ENCODE measurements at regions not wholly inside any gene's neighbourhood (a gene's known extent, or its start where the extent isn't known, plus 50 kb on each side); places are given as distances from the start of the nearest gene placed in this dataset.

- DNase-seq (ENCODE audit: low read depth, low spot score), result no peak
- Histone ChIP-seq H3K4me3 (no peak overlapping the region), H3K9ac (ENCODE audit: insufficient read length) (no peak overlapping the region), H3K36me3 (ENCODE audit: insufficient read depth, low read length) (no peaks in the 10 kb centered on the region), H3K27ac (no peak overlapping the region), H3K9me3 (ENCODE audit: low read depth, low read length) (no peaks in the 10 kb centered on the region)
- TF ChIP-seq FOXP2 (optimal IDR thresholded peaks at IDR 0.05; ENCODE audit: control extremely low read depth, extremely low read length, insufficient read depth) (no peak), POLR2AphosphoS5 (IDR thresholded peaks at IDR 0.05; ENCODE audit: borderline replicate concordance, low read depth, low read length) (no peak), EZH2 (IDR thresholded peaks at IDR 0.05) (no peak)
Measured at GRCh38 chr13:105737688-105738087, 797.8 kb downstream of the EFNB2 start.

GRCh38 chr13:105735281-105735680, 800.2 kb downstream of the EFNB2 start:
- no peak overlapping the region for H3K27ac ChIP-seq
- no peak for DNase-seq (ENCODE audit: low read depth, low spot score)
- no peaks in the 10 kb centered on the region for H3K36me3 ChIP-seq (ENCODE audit: insufficient read depth, low read length)
- no peak overlapping the region for H3K4me3 ChIP-seq
- no peak for TF ChIP-seq FOXP2 (optimal IDR thresholded peaks at IDR 0.05; ENCODE audit: control extremely low read depth, extremely low read length, insufficient read depth)
- no peak for TF ChIP-seq POLR2AphosphoS5 (IDR thresholded peaks at IDR 0.05; ENCODE audit: borderline replicate concordance, low read depth, low read length)
- TF ChIP-seq EZH2 (IDR thresholded peaks at IDR 0.05), result no peak
- H3K9ac ChIP-seq (ENCODE audit: insufficient read length), result no peak overlapping the region
- H3K9me3 ChIP-seq (ENCODE audit: low read depth, low read length), result no peaks in the 10 kb centered on the region

GRCh38 chr13:105732806-105733529, 802.5 kb downstream of the EFNB2 start:
- Histone ChIP-seq H3K4me3 (no peak overlapping the region), H3K9me3 (ENCODE audit: low read depth, low read length) (no peaks in the 10 kb centered on the region), H3K9ac (ENCODE audit: insufficient read length) (no peak overlapping the region), H3K27ac (no peak overlapping the region), H3K36me3 (ENCODE audit: insufficient read depth, low read length) (no peaks in the 10 kb centered on the region)
- no peak for DNase-seq (ENCODE audit: low read depth, low spot score)
- TF ChIP-seq POLR2AphosphoS5 (IDR thresholded peaks at IDR 0.05; ENCODE audit: borderline replicate concordance, low read depth, low read length) (no peak), FOXP2 (optimal IDR thresholded peaks at IDR 0.05; ENCODE audit: control extremely low read depth, extremely low read length, insufficient read depth) (no peak), EZH2 (IDR thresholded peaks at IDR 0.05) (no peak)

GRCh38 chr13:105725887-105726286, 809.6 kb downstream of the EFNB2 start:
- Histone ChIP-seq H3K36me3 (ENCODE audit: insufficient read depth, low read length) (no peaks in the 10 kb centered on the region), H3K9me3 (ENCODE audit: low read depth, low read length) (no peaks in the 10 kb centered on the region)
- TF ChIP-seq FOXP2 (optimal IDR thresholded peaks at IDR 0.05; ENCODE audit: control extremely low read depth, extremely low read length, insufficient read depth), result no peak
- no peak for TF ChIP-seq EZH2 (IDR thresholded peaks at IDR 0.05)
- no peak for TF ChIP-seq POLR2AphosphoS5 (IDR thresholded peaks at IDR 0.05; ENCODE audit: borderline replicate concordance, low read depth, low read length)

GRCh38 chr13:105721016-105721415, 814.4 kb downstream of the EFNB2 start:
- TF ChIP-seq POLR2AphosphoS5 (IDR thresholded peaks at IDR 0.05; ENCODE audit: borderline replicate concordance, low read depth, low read length), result no peak
- TF ChIP-seq FOXP2 (optimal IDR thresholded peaks at IDR 0.05; ENCODE audit: control extremely low read depth, extremely low read length, insufficient read depth), result no peak
- TF ChIP-seq EZH2 (IDR thresholded peaks at IDR 0.05), result no peak
- no peaks in the 10 kb centered on the region for H3K9me3 ChIP-seq (ENCODE audit: low read depth, low read length)
- DNase-seq (ENCODE audit: low read depth, low spot score), result no peak
- H3K4me3 ChIP-seq, result no peak overlapping the region
- H3K9ac ChIP-seq (ENCODE audit: insufficient read length), result no peak overlapping the region
- no peaks in the 10 kb centered on the region for H3K36me3 ChIP-seq (ENCODE audit: insufficient read depth, low read length)
- H3K27ac ChIP-seq, result no peak overlapping the region

More at GRCh38 chr13:105725887-105726286, 809.6 kb downstream of the EFNB2 start:
- H3K27ac ChIP-seq, result no peak overlapping the region
- no peak overlapping the region for H3K4me3 ChIP-seq
- no peak overlapping the region for H3K9ac ChIP-seq (ENCODE audit: insufficient read length)
- DNase-seq (ENCODE audit: low read depth, low spot score), result no peak

GRCh38 chr13:105719859-105720258, 815.6 kb downstream of the EFNB2 start:
- Histone ChIP-seq H3K9me3 (ENCODE audit: low read depth, low read length) (no peaks in the 10 kb centered on the region), H3K4me3 (no peak overlapping the region), H3K27ac (no peak overlapping the region), H3K9ac (ENCODE audit: insufficient read length) (no peak overlapping the region), H3K36me3 (ENCODE audit: insufficient read depth, low read length) (no peaks in the 10 kb centered on the region)
- TF ChIP-seq FOXP2 (optimal IDR thresholded peaks at IDR 0.05; ENCODE audit: control extremely low read depth, extremely low read length, insufficient read depth), result no peak
- no peak for TF ChIP-seq POLR2AphosphoS5 (IDR thresholded peaks at IDR 0.05; ENCODE audit: borderline replicate concordance, low read depth, low read length)
- no peak for TF ChIP-seq EZH2 (IDR thresholded peaks at IDR 0.05)
- DNase-seq (ENCODE audit: low read depth, low spot score), result no peak

GRCh38 chr13:105709181-105709580, 826.3 kb downstream of the EFNB2 start:
- Histone ChIP-seq H3K9me3 (ENCODE audit: low read depth, low read length) (no peaks in the 10 kb centered on the region), H3K4me3 (no peak overlapping the region), H3K36me3 (ENCODE audit: insufficient read depth, low read length) (no peaks in the 10 kb centered on the region), H3K9ac (ENCODE audit: insufficient read length) (no peak overlapping the region), H3K27ac (no peak overlapping the region)
- no peak for DNase-seq (ENCODE audit: low read depth, low spot score)
- TF ChIP-seq EZH2 (IDR thresholded peaks at IDR 0.05), result no peak
- no peak for TF ChIP-seq POLR2AphosphoS5 (IDR thresholded peaks at IDR 0.05; ENCODE audit: borderline replicate concordance, low read depth, low read length)
- TF ChIP-seq FOXP2 (optimal IDR thresholded peaks at IDR 0.05; ENCODE audit: control extremely low read depth, extremely low read length, insufficient read depth), result no peak

GRCh38 chr13:105703843-105704242, 831.6 kb downstream of the EFNB2 start:
- TF ChIP-seq POLR2AphosphoS5 (IDR thresholded peaks at IDR 0.05; ENCODE audit: borderline replicate concordance, low read depth, low read length) (no peak), FOXP2 (optimal IDR thresholded peaks at IDR 0.05; ENCODE audit: control extremely low read depth, extremely low read length, insufficient read depth) (no peak), EZH2 (IDR thresholded peaks at IDR 0.05) (no peak)
- H3K27ac ChIP-seq, result no peak overlapping the region
- H3K4me3 ChIP-seq, result no peak overlapping the region
- no peaks in the 10 kb centered on the region for H3K36me3 ChIP-seq (ENCODE audit: insufficient read depth, low read length)
- DNase-seq (ENCODE audit: low read depth, low spot score), result no peak
- H3K9me3 ChIP-seq (ENCODE audit: low read depth, low read length), result no peaks in the 10 kb centered on the region
- no peak overlapping the region for H3K9ac ChIP-seq (ENCODE audit: insufficient read length)

GRCh38 chr13:105702441-105702840, 833.0 kb downstream of the EFNB2 start:
- DNase-seq (ENCODE audit: low read depth, low spot score), result no peak
- Histone ChIP-seq H3K27ac (no peak overlapping the region), H3K36me3 (ENCODE audit: insufficient read depth, low read length) (no peaks in the 10 kb centered on the region), H3K9me3 (ENCODE audit: low read depth, low read length) (no peaks in the 10 kb centered on the region), H3K9ac (ENCODE audit: insufficient read length) (no peak overlapping the region), H3K4me3 (no peak overlapping the region)
- TF ChIP-seq EZH2 (IDR thresholded peaks at IDR 0.05) (no peak), POLR2AphosphoS5 (IDR thresholded peaks at IDR 0.05; ENCODE audit: borderline replicate concordance, low read depth, low read length) (no peak), FOXP2 (optimal IDR thresholded peaks at IDR 0.05; ENCODE audit: control extremely low read depth, extremely low read length, insufficient read depth) (no peak)

Data from SK-N-MC (cell line).